ENCODE measurements at regions not wholly inside any gene's neighbourhood (a gene's known extent, or its start where the extent isn't known, plus 50 kb on each side); places are given as distances from the start of the nearest gene placed in this dataset.
"Not testable (repeated sequence)": the region's sequence is repeated elsewhere in the genome, so short reads cannot be mapped to it uniquely, and the experiment has no call there.

DNA sequence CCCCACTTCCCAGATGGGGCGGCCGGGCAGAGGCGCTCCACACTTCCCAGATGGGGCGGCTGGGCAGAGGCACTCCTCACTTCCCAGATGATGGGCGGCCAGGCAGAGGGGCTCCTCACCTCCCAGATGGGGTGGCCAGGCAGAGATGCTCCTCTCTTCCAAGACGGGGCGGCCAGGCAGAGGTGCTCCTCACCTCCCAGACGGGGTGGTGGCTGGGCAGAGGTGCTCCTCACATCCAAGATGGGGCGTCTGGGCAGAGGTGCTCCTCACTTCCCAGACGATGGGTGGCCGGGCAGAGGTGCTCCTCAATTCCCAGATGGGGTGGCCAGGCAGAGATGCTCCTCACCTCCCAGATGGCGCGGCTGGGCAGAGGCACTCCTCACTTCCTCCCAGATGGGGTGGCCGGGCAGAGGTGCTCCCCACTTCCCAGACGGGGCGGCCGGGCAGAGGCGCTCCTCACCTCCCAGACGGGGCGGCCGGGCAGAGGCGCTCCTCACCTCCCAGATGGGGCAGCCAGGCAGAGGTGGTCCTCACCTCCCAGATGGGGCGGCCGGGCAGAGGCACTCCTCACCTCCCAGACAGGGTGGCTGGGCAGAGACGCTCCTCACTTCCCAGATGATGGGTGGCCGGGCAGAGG is 275.2 kb downstream of the LIPI start:
- not testable (repeated sequence) for H3K79me2 ChIP-seq (ENCODE audit: insufficient read depth, low read length); H3K56ac ChIP-seq (ENCODE audit: insufficient read length, low read depth, low read length); H3K23ac ChIP-seq (ENCODE audit: insufficient read length, low read depth, low read length); H3K4me3 Mint-ChIP-seq; H3K36me3 Mint-ChIP-seq (ENCODE audit: insufficient read depth in 1 of 3, low read depth in 3 of 3); H3K27me3 Mint-ChIP-seq (ENCODE audit: low read depth); H3K27ac ChIP-seq (ENCODE audit: insufficient read length, low read depth, low read length); H4K20me1 ChIP-seq (ENCODE audit: control insufficient read depth, insufficient read depth, insufficient read length); H2AFZ ChIP-seq (ENCODE audit: low read length); H2BK20ac ChIP-seq (ENCODE audit: low read depth, low read length, poor library complexity, severe bottlenecking); H2BK15ac ChIP-seq (ENCODE audit: low read depth, low read length); H3K4me1 Mint-ChIP-seq; H4K5ac ChIP-seq (ENCODE audit: insufficient read length, low read depth, low read length); H4K8ac ChIP-seq (replicated peaks; ENCODE audit: insufficient read length, low read depth, low read length); H2BK120ac ChIP-seq (ENCODE audit: low read depth, low read length, poor library complexity, severe bottlenecking); H2AK5ac ChIP-seq (ENCODE audit: insufficient read length, low read length); H3K9ac ChIP-seq (ENCODE audit: extremely low read depth, insufficient read length, low read length); H3K79me1 ChIP-seq (ENCODE audit: insufficient read depth, low read depth, low read length, poor library complexity, severe bottlenecking); H2BK12ac ChIP-seq (ENCODE audit: insufficient read length, low read depth, low read length); H3K14ac ChIP-seq (ENCODE audit: insufficient read depth, low read length); H3K9me3 ChIP-seq (ENCODE audit: control insufficient read depth, low read depth, low read length); H3K4me2 ChIP-seq (ENCODE audit: insufficient read depth, insufficient read length, low read length); DNase-seq; H3K4ac ChIP-seq (ENCODE audit: low read depth, low read length); H3K23me2 ChIP-seq (ENCODE audit: insufficient read length, low read depth, low read length, poor library complexity, severe bottlenecking); H3K27ac Mint-ChIP-seq; H3T11ph ChIP-seq (ENCODE audit: low read length); H3K4me1 ChIP-seq (ENCODE audit: insufficient read depth, low read length); H2BK5ac ChIP-seq (ENCODE audit: insufficient read length, low read length); H3K27me3 ChIP-seq (ENCODE audit: insufficient read depth, low read length); H4K91ac ChIP-seq (ENCODE audit: insufficient read length, low read depth, low read length); H3K18ac ChIP-seq (ENCODE audit: insufficient read length, low read depth, low read length)
- no CpG with 5 or more reads among the region's 26 CpGs for WGBS (ENCODE audit: extremely low coverage, insufficient read length, low lambda C conversion rate)
- H3K9me3 Mint-ChIP-seq, result peaks cover 52 to 65% of the 10 kb centered on the region in 2 experiments

GRCh38 chr21:13934887-13935342 is 275.8 kb downstream of the LIPI start:
- H2BK5ac ChIP-seq (ENCODE audit: insufficient read length, low read length); H3K27me3 Mint-ChIP-seq (ENCODE audit: low read depth); DNase-seq; H3K4ac ChIP-seq (ENCODE audit: low read depth, low read length); H4K5ac ChIP-seq (ENCODE audit: insufficient read length, low read depth, low read length); H3K4me3 Mint-ChIP-seq; H2AK5ac ChIP-seq (ENCODE audit: insufficient read length, low read length); H3T11ph ChIP-seq (ENCODE audit: low read length); H3K79me1 ChIP-seq (ENCODE audit: insufficient read depth, low read depth, low read length, poor library complexity, severe bottlenecking); H4K8ac ChIP-seq (replicated peaks; ENCODE audit: insufficient read length, low read depth, low read length); H4K91ac ChIP-seq (ENCODE audit: insufficient read length, low read depth, low read length); H2BK20ac ChIP-seq (ENCODE audit: low read depth, low read length, poor library complexity, severe bottlenecking); H3K23ac ChIP-seq (ENCODE audit: insufficient read length, low read depth, low read length); H3K9ac ChIP-seq (ENCODE audit: extremely low read depth, insufficient read length, low read length); H3K27me3 ChIP-seq (ENCODE audit: insufficient read depth, low read length); H3K14ac ChIP-seq (ENCODE audit: insufficient read depth, low read length); H3K23me2 ChIP-seq (ENCODE audit: insufficient read length, low read depth, low read length, poor library complexity, severe bottlenecking); H4K20me1 ChIP-seq (ENCODE audit: control insufficient read depth, insufficient read depth, insufficient read length); H3K4me1 ChIP-seq (ENCODE audit: insufficient read depth, low read length); H3K27ac ChIP-seq (ENCODE audit: insufficient read length, low read depth, low read length); H3K18ac ChIP-seq (ENCODE audit: insufficient read length, low read depth, low read length); H3K56ac ChIP-seq (ENCODE audit: insufficient read length, low read depth, low read length); H3K36me3 Mint-ChIP-seq (ENCODE audit: insufficient read depth in 1 of 3, low read depth in 3 of 3); H3K9me3 ChIP-seq (ENCODE audit: control insufficient read depth, low read depth, low read length); H3K4me2 ChIP-seq (ENCODE audit: insufficient read depth, insufficient read length, low read length); H2BK12ac ChIP-seq (ENCODE audit: insufficient read length, low read depth, low read length); H2AFZ ChIP-seq (ENCODE audit: low read length); H3K4me1 Mint-ChIP-seq; H3K27ac Mint-ChIP-seq; H2BK15ac ChIP-seq (ENCODE audit: low read depth, low read length); H2BK120ac ChIP-seq (ENCODE audit: low read depth, low read length, poor library complexity, severe bottlenecking); H3K79me2 ChIP-seq (ENCODE audit: insufficient read depth, low read length): not testable (repeated sequence)
- peaks cover 53 to 65% of the 10 kb centered on the region in 2 experiments for H3K9me3 Mint-ChIP-seq
- whole genome bisulfite sequencing (ENCODE audit: extremely low coverage, insufficient read length, low lambda C conversion rate), result no CpG with 5 or more reads among the region's 23 CpGs

Measured in H9 (cell line).